Spleen (tissue), 7 donors: ENCODE measurements at regions not wholly inside any gene's neighbourhood (a gene's known extent, or its start where the extent isn't known, plus 50 kb on each side); places are given as distances from the start of the nearest gene placed in this dataset.

Experiments
- CTCF ChIP-seq, 11 experiments: fragments of 200-600 bp in 7 of 11; fragments of 450-650 bp in 4 of 11; sonication (generic) in 4 of 11; IDR thresholded peaks in 8 of 11; conservative IDR thresholded peaks in 3 of 11; 1 replicate in 7 of 11; 2 replicates in 4 of 11; pipeline versions ENCODE4 v1.4.0 to v1.8.0; 2016 to 2021; ENCODE audit warnings: antibody characterized with exemption in 11 of 11, inconsistent platforms in 4 of 11, mild to moderate bottlenecking in 1 of 11
- POLR2A ChIP-seq, 3 donors: fragments of 450-650 bp; IDR thresholded peaks; one replicate each; pipeline ENCODE4 v1.5.1; 2017; ENCODE audit warnings: antibody characterized with exemption in 3 of 3, mild to moderate bottlenecking in 1 of 3
- POLR2AphosphoS5 ChIP-seq, 3 donors: sonication (generic); formaldehyde crosslinking; IDR thresholded peaks; one replicate each; pipeline ENCODE4 v1.5.1; 2017; ENCODE audit warnings: antibody characterized with exemption in 3 of 3
- donor health status: DM: no; HTN: no; CAD: no; lungs with moderate emphysema.
- donor health status: DM: no; HTN: no; CAD: no.
- donor health status: DM: no; HTN: no; CAD: no.

DNA sequence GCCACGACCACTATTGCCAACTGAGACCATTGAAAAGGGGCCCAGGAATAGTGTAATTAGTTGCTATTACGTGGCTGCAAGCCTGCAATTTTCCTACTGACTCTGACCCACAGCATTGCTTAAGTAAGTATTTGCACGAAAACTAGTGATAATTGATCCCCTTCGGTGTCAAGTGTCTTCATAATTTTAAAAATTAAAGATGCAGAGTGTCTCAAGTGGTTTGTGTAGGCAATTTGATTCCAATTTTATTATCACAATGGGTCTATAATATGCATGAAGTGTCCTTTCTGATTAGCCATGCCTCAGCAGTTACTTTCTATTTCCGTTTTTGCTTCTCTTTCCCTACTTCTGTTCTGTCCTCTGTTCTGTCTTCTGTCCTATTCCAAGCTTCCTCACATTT is 259.2 kb downstream of the C3orf38 start:
- TF ChIP-seq POLR2AphosphoS5 (IDR thresholded peaks at IDR 0.05) = no peak
- TF ChIP-seq CTCF (IDR thresholded peaks at IDR 0.05 in 8 of 11, conservative IDR thresholded peaks at IDR 0.05 in 3 of 11) = no peak
- TF ChIP-seq POLR2A (IDR thresholded peaks at IDR 0.05) = no peak
